ENCODE measurements at regions not wholly inside any gene's neighbourhood (a gene's known extent, or its start where the extent isn't known, plus 50 kb on each side); places are given as distances from the start of the nearest gene placed in this dataset. TPM values are rescaled to one million over a fixed set of nuclear protein-coding genes. Genes with fewer than 3 reads are reported as not detected.

DNA sequence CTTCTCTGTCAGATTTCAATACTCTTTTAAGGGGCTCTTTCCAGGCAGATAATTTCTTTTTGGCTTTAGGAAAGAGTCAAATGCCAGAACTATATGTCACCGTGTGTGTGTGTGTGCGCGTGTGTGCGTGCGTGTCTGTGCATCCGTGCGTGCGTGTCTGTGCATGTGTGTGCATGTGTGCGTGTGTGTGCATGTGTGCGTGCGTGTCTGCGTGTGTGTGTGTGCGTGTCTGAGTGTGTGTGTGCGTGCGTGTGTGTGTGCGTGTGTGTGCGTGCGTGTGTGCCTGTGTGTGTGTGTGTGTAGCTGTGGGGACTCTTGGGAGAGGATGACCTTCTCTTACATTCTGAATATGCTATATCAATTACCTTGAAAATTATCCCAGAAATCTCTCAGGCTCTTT is 441.6 kb downstream of the SLITRK2 start:
- Mint-ChIP-seq H3K36me3 (no peaks in the 10 kb centered on the region), H3K9me3 (peaks cover 0 to 7% (median 2%) of the 10 kb centered on the region in 11 donors), H3K27me3 (no peaks in the 10 kb centered on the region), H3K4me3 (no peak overlapping the region), H3K4me1 (no peaks in the 10 kb centered on the region), H3K27ac (no peak overlapping the region)
- POLR2A ChIA-PET = no interaction called here
- Histone ChIP-seq H3K27me3 (ENCODE audit: control insufficient read depth in 2 of 2, insufficient read depth in 2 of 2, low read length in 2 of 2) (no peaks in the 10 kb centered on the region), H3K27ac (ENCODE audit: low read depth, low read length) (no peak overlapping the region), H3K9me3 (ENCODE audit: control insufficient read depth in 2 of 3, low read length in 3 of 3) (no peaks in the 10 kb centered on the region), H3K4me1 (ENCODE audit: control insufficient read depth in 2 of 2, insufficient read depth in 2 of 2, low read length in 2 of 2) (no peaks in the 10 kb centered on the region), H3K4me3 (ENCODE audit: low read length) (no peak overlapping the region), H3K36me3 (ENCODE audit: control insufficient read depth in 2 of 3, insufficient read depth in 3 of 3, low read length in 3 of 3) (no peaks in the 10 kb centered on the region)
- DNase-seq (no peak), ATAC-seq (no peak)
- intact Hi-C loops (cut with micrococcal nuclease) = no loop called here
- CTCF ChIA-PET = no interaction called here

DNA sequence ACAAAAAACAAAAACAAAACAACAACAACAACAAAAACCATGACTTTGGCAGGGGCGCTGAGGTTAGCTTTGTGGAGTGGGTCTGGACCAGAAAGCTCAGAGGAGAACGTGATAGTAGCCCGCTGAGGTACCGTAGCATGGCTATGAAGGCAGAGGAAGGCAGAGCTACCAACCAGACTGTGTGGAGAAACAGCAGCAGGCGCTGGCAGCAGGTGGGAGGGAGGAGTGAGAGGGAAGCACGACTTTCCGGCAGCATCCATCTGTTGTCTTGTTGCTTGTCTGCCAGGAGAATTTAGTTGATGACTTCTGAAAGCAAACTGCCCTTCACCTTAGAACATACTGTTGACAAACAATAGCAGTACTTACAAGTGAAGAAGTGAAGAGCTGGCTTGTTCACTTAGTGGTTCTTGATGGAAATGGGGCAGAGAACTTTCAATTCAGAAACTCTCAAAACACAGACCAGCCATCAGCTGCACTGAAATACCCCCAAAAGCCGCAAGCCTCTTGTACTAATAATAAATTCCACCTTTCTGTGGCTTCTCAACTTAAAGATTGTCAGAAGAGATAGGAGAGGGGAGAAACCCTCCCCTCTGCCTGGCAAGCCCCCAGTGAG is 447.2 kb downstream of the SLITRK2 start:
- H3K36me3 Mint-ChIP-seq = no peaks in the 10 kb centered on the region
- no peak for DNase-seq

GRCh38 chrX:146278381-146278780 is 460.8 kb downstream of the SLITRK2 start:
- H3K36me3 Mint-ChIP-seq = no peaks in the 10 kb centered on the region
- intact Hi-C loops (cut with micrococcal nuclease) = no loop called here
- ChIA-PET POLR2A (no interaction called here), CTCF (no interaction called here)
- no peak for DNase-seq
- H3K4me3 Mint-ChIP-seq = no peak overlapping the region
- no peak overlapping the region for H3K27ac Mint-ChIP-seq
- no peaks in the 10 kb centered on the region for H3K27me3 Mint-ChIP-seq
- H3K36me3 ChIP-seq (ENCODE audit: control insufficient read depth in 2 of 3, insufficient read depth in 3 of 3, low read length in 3 of 3) = no peaks in the 10 kb centered on the region
- H3K4me3 ChIP-seq (ENCODE audit: low read length) = no peak overlapping the region
- no peaks in the 10 kb centered on the region for H3K4me1 Mint-ChIP-seq
- no peaks in the 10 kb centered on the region for H3K4me1 ChIP-seq (ENCODE audit: control insufficient read depth in 2 of 2, insufficient read depth in 2 of 2, low read length in 2 of 2)
- H3K9me3 Mint-ChIP-seq = peaks cover 0 to 11% (median 4%) of the 10 kb centered on the region in 11 donors
- H3K27ac ChIP-seq (ENCODE audit: low read depth, low read length) = no peak overlapping the region
- no peaks in the 10 kb centered on the region for H3K27me3 ChIP-seq (ENCODE audit: control insufficient read depth in 2 of 2, insufficient read depth in 2 of 2, low read length in 2 of 2)
- no peak for ATAC-seq
- no peaks in the 10 kb centered on the region for H3K9me3 ChIP-seq (ENCODE audit: control insufficient read depth in 2 of 3, low read length in 3 of 3)

More for the DNA sequence above, 447.2 kb downstream of the SLITRK2 start:
- Mint-ChIP-seq H3K4me3 (no peak overlapping the region), H3K4me1 (no peaks in the 10 kb centered on the region), H3K27me3 (no peaks in the 10 kb centered on the region), H3K9me3 (peaks cover 0 to 5% (median 0%) of the 10 kb centered on the region in 11 donors), H3K27ac (no peak overlapping the region)
- no peaks in the 10 kb centered on the region for H3K4me1 ChIP-seq (ENCODE audit: control insufficient read depth in 2 of 2, insufficient read depth in 2 of 2, low read length in 2 of 2)
- POLR2A ChIA-PET = no interaction called here
- CTCF ChIA-PET = no interaction called here
- ATAC-seq = no peak
- intact Hi-C loops (cut with micrococcal nuclease) = no loop called here
- no peak overlapping the region for H3K4me3 ChIP-seq (ENCODE audit: low read length)
- H3K27ac ChIP-seq (ENCODE audit: low read depth, low read length) = no peak overlapping the region
- no peaks in the 10 kb centered on the region for H3K27me3 ChIP-seq (ENCODE audit: control insufficient read depth in 2 of 2, insufficient read depth in 2 of 2, low read length in 2 of 2)
- H3K9me3 ChIP-seq (ENCODE audit: control insufficient read depth in 2 of 3, low read length in 3 of 3) = no peaks in the 10 kb centered on the region
- H3K36me3 ChIP-seq (ENCODE audit: control insufficient read depth in 2 of 3, insufficient read depth in 3 of 3, low read length in 3 of 3) = no peaks in the 10 kb centered on the region

Small RNA genes lying in the stretch of these regions (microRNA-seq; reads per million reads assigned to microRNA genes)
- gene MIR888 (ENCODE audit: borderline microRNAs expressed) (not detected), gene MIR890 (ENCODE audit: borderline microRNAs expressed) (not detected), gene MIR891A (ENCODE audit: borderline microRNAs expressed) (not detected), gene MIR891B (ENCODE audit: borderline microRNAs expressed) (not detected), gene MIR892A (ENCODE audit: borderline microRNAs expressed) (not detected), gene MIR892B (ENCODE audit: borderline microRNAs expressed) (not detected), gene MIR892C (ENCODE audit: borderline microRNAs expressed) (not detected)
